GM18499 (cell line): ENCODE measurements at regions not wholly inside any gene's neighbourhood (a gene's known extent, or its start where the extent isn't known, plus 50 kb on each side); places are given as distances from the start of the nearest gene placed in this dataset.
"Not testable (repeated sequence)": the region's sequence is repeated elsewhere in the genome, so short reads cannot be mapped to it uniquely, and the experiment has no call there.

Experiments used
- ATAC-seq: cut with Tn5 transposase; IDR thresholded peaks from one replicate; pipeline ENCODE4 v1.9.1; 2021; ENCODE audit warnings: moderate number of reproducible peaks; ENCODE audit not compliant: insufficient read depth, unreplicated experiment

GRCh38 chr1:82121421-82121820 is 320.7 kb downstream of the ADGRL2 start:
- no peak for ATAC-seq

DNA sequence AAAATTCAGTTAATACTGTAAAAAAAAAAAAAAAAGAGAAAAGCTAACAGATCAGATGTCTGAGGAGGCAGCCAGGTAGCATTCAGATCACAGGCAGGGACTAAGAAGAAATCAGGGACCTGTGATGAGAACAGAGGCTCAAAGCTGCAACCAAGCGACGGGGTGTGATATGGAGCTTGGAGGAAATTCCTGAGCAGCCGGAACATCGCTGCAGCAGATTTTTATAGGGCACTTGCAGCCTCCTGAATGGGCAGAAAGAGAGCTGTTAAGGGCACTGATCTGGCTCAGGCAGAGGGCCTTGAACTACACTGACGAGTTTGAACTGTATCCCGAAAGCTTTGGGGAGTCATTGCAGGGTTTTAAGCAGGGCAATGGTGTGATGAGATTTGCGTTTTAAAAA is 315.4 kb downstream of the ADGRL2 start:
- ATAC-seq, result no peak

- ATAC-seq, result no peak
Observed at GRCh38 chr1:82114887-82115286, 314.2 kb downstream of the ADGRL2 start.

- ATAC-seq, result no peak
Observed at GRCh38 chr1:82110366-82111254, 309.9 kb downstream of the ADGRL2 start.

DNA sequence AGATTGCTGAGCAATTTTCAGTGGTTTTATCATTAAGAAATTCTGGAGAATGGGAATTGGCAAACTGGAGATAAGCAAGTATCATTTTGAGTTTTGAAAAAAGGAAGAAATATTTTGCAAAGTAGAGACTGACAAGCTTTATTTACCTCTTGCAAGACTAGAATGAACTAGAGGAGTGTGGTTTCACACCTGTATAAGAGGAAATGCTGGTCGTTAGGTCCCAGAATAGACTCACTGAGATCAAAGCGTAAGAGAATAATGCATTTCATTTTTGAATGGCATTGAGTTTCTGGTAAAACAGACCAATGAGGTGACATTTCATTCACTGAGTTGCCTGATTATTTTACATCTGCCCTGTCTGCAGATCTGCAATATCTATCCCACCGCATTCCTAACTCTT is 308.1 kb downstream of the ADGRL2 start:
- ATAC-seq, result peak; percentile 86

GRCh38 chr1:82106672-82107071 is 305.9 kb downstream of the ADGRL2 start:
- ATAC-seq, result no peak

- no peak for ATAC-seq
Observed at GRCh38 chr1:82099170-82099569, 298.4 kb downstream of the ADGRL2 start.

GRCh38 chr1:82094136-82094535 is 293.4 kb downstream of the ADGRL2 start:
- no peak for ATAC-seq

DNA sequence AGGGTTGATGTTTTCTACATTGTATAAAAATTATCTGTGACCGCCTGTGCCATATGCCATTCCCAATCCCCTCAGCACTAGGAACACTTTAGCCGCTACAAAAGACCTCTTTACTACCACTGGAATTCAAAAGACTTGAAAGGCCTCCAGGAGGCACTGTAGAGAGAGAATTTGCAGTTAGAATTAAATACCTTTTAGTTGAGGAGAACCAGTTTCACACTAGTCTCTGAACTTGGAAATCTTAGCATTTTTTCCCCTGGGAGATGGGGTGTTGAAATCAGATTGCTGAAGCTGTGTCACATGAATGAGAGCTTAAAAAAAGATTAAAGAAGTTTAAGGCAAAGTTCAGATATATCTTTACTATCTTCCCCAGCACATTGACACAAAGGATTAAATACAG is 291.0 kb downstream of the ADGRL2 start:
- no peak for ATAC-seq

DNA sequence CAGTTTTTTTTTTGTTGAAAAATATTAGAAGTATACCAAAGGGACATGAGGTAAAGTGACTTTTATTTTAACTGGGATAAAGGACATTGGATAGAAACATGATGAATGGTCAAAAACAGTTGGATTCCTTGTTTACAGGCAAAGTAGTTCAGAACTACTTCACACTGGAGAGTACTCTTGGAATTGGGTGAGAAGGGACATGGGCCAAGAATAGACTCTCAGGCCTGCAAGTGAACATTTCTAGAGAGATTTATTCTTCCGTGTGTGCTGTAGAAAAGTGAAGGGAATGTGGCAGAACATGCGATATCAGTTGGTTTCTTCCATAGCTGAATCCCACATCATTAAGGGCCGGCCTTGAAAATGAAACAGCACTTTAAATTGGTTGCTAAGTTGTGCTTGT is 290.5 kb downstream of the ADGRL2 start:
- no peak for ATAC-seq

DNA sequence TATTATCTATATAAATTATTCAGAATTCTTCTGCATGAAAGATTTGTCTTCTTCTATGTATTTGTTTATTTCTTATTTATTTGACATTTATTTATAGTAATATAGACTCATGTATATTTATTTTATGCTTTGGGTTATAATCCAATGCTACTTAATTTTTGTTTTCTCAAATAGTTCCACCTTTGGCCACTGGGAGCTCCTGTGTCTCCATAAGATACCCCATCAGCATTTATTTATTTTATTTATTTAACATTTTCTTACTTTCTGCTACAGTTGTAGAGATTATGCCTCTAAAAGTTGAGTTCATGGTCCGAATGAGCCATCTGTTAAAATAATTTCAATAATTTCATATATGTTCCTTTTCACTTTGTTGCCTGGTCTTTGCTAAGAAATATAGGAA is 289.4 kb downstream of the ADGRL2 start:
- no peak for ATAC-seq

DNA sequence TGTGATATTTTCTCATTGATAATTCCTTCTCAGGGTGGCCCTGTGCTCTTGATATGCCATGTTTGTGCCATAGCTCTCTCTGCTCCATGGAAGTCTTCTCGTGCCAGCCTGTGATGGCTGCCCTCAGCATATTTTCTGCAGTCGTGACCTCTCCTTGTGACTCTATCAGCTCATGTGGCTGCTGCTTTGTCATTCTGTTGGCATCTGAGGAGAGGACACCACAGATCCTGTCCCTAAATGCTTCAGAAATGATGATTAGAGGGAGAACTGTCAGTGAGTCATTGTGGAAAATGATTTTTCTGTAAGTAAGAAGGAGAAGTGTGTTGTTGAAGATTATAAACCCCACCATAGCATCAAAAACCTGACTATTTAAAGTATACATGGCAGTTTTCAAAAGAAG is 286.0 kb downstream of the ADGRL2 start:
- ATAC-seq, result no peak

DNA sequence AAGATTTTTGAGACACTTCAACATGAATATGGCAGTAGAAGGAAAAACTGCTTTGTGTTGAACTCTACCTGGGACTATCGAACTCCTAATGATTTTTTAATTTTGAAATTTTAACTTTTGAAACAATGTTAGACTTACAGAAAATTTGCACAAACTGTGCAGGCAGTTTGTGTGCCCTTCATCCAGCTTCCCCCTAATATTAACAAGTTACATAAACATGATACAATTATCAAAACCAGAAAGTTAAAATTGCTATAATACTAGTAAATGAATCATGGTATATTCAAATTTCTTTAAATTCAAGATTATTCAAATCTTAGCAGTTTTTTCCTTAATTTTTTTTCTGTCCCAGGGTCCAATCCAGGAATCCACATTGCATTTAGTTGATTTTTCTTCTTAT is 278.9 kb downstream of the ADGRL2 start:
- no peak for ATAC-seq

DNA sequence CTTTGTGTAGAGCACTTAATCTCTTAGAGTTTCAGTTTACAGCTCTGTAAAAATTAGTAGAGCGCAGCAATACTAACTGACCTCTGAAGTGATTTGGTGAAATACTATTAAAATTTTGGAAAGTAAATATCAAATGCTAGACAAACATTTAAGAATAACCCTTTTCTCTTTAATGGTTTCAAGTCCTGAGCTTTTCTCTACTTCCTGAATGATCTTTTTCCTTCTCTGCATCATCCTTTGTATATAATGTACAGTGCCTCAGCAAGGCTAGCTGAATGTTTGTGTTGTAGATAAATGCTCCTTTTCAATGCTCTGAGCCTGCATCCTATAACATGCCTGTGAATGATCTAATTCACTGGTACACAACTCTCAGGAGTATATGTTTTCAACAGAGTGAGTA is 272.9 kb downstream of the ADGRL2 start:
- no peak for ATAC-seq

DNA sequence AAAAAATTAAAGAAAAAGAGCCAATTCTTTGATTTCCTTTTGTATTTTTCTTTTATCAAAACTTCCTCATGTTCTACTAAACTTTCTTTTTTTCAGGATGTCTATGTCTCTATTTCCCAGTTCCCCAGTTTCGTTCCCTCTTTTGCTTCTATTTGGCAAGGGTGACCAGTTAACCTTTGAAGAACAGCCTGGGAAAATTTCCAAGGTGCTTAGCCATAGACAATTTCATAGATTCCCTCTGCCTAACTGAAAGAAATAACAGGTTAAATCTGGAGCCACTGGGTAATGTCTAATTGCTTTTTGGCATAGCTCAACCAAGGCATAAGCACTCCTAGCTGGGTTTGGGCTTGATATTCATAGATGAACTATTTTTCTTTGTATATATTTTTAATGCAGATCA is 272.3 kb downstream of the ADGRL2 start:
- ATAC-seq, result no peak

DNA sequence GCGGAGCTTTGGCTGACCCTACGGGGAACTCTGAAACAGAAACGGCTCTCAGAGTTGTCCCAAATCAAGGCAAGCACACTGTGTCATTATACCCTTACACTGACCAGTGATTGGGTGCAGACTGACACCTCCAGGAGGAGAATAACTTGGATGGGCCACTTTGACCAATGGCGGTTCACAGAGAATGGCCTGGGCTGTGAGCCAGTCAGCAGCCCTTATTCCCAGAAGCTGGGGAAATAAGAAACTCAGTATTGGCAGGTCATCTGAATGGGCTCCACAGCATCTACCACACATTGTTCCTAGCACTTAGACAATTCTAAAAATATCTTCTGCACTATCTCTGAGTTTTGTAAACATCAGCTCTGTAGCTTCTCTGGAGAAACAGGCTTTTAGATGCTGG is 265.2 kb downstream of the ADGRL2 start:
- ATAC-seq, result no peak

DNA sequence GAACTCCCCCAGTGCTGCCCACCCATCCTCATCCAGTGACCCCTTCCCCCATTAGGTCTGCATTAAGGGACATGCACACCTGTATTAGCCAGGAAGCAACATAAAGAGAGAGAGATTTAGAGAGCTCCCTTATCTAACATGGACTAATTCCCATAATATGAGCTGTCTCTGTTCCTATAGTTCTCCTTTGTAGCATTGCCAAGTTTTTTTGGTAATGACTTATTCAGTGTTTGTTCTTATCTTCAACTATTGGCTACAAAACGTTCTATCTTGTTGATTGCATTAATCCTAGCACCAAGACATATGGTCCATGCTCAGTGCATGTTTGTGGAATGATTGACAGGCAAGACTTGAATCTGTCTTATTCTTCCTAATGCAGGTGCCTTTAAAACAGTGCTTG is 264.0 kb downstream of the ADGRL2 start:
- no peak for ATAC-seq

GRCh38 chr1:82062206-82062605 is 261.5 kb downstream of the ADGRL2 start:
- no peak for ATAC-seq

GRCh38 chr1:82059959-82060358 is 259.2 kb downstream of the ADGRL2 start:
- ATAC-seq, result no peak

- ATAC-seq, result no peak
Observed at GRCh38 chr1:82057011-82057410, 256.3 kb downstream of the ADGRL2 start.

- ATAC-seq, result not testable (repeated sequence)
Observed at GRCh38 chr1:82055375-82055774, 254.6 kb downstream of the ADGRL2 start.

GRCh38 chr1:82052563-82052962 is 251.8 kb downstream of the ADGRL2 start:
- no peak for ATAC-seq
